ENCODE measurements at regions not wholly inside any gene's neighbourhood (a gene's known extent, or its start where the extent isn't known, plus 50 kb on each side); places are given as distances from the start of the nearest gene placed in this dataset.
"Not testable (repeated sequence)": the region's sequence is repeated elsewhere in the genome, so short reads cannot be mapped to it uniquely, and the experiment has no call there.

DNA sequence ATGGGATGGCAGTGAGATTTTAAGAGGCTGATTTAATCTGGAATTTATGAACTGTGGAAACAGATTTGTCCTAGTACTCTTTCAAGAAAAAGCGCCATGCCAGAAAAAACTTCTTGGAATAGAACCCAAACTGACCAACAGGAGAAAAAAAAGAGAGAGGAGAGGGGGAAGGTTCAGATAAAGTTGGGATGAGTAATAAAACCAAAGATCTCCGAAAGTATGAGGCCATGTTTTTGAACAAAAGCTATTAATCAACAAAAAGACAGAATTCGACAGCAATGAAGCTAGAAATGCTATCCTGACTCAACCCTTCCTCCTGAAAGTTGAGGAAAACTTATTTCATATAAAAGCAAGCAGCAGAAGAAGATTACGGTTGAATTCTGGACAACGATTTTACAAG, 135.5 kb downstream of the CEMIP2 start:
- DNase-seq (ENCODE audit: low read depth): no peak

DNA sequence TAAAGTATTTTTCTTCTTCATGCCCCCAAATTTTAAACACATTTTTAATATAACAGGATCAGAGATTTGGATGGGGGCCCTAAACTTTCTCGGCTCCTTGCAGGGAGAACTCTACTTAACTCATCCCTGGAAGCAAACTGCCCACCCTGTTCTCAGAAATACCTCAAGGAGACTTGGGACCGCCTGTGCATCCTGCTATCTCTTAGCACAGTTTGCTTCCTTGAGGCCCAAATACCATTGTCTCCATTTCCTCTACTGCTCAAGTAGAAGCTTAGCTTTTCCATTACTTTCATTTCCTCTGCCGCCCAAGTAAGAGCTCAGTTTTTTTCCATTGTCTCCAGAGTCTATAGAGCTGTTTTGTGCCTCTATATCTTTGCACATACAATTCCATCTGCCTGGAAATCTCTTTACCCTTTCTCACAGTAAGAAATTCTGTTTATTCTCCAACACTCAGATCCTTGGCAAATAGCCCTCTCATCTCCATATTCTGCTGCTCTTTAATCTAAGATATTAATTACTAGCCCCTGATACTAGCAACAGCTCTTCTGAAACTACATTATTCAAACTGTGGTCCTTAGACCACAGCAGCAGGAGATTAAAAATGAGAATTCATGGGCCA, 137.8 kb downstream of the CEMIP2 start:
- DNase-seq (ENCODE audit: low read depth): no peak

DNA sequence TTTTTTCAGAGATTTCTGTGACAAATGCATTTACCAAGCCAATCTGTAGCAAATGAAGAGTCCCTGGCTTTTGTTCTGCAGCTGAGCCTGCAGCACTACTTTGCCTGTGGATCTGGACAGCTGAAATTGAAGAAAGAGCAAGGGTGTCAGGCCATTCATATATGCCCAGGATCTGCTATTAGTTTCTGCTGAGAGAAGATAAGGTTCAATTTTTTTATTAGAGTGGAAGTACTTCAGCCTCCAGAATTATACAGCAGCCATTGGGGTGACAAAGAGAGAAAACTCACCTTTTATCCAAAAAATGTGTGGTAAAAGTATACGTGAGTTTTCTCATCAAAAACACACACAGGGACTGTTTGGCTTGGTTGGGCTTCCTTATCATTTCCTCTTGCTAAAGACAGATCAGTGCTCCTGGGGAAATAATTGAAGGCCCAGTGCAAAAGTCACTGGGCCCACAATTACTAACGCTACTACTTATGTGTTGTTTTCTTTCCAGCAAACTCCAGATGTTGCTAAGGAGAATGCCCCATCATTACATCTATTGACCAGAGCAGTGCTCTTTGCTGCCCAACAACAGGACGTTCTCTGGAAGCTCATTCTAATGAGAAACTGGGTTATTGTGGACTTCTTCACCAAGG, 138.6 kb downstream of the CEMIP2 start:
- DNase-seq (ENCODE audit: low read depth): no peak

DNA sequence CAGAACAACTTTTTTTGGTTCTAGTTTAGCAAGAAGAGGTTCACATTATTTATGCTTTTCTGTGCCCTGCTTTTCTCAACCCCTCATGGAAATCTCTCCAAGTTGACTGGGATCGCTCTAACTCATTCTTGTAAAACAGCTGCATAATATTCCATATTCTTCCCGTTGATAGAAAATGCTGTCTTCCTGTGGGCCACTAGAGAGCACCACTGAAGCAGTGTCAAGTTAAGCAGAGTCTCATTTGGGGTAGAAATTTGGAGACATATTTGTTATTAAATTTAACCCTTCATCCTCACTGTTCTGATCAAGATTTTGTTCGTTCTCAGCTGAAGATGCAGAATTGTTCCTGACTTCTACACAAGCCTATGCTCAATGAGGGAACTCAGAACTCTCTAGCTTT, 140.1 kb downstream of the CEMIP2 start:
- DNase-seq (ENCODE audit: low read depth): no peak

DNA sequence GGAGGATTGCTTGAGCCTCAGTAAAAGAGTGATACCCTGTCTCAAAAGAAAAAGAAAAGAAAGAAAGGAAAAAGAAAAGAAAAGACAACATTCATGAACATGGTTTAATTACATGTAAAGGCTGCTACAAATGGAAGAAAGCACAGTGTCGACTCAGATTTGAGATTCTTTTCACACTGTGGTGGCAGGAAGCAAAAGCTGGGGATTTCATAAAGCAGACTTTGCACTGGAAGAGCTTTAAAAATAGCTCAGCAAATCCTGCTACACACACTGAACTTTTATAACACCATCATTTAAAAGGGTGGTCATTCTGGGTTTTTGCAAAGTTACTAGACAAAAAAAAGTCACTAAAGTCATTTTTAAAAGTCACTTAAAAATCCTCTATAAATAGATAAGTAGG, 140.8 kb downstream of the CEMIP2 start:
- no peak for DNase-seq (ENCODE audit: low read depth)

DNA sequence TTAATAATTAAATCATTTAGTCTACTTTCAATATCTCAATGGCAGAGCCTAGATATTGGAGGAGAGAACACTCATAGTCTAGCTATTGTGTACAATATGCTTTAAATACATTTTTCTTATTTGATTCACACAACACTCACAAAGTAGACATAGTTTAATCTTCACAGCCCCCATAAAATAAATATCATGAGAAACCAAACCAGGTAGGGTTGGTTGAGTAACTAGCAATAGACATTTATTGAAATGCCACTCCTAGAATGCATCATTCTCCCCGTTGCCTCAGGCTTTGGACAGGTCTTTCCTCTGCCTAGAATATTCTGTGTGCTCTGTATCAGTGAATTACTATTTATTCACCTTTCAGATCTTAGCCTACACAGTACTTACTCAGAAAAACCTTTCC, 141.9 kb downstream of the CEMIP2 start:
- DNase-seq (ENCODE audit: low read depth): no peak

DNA sequence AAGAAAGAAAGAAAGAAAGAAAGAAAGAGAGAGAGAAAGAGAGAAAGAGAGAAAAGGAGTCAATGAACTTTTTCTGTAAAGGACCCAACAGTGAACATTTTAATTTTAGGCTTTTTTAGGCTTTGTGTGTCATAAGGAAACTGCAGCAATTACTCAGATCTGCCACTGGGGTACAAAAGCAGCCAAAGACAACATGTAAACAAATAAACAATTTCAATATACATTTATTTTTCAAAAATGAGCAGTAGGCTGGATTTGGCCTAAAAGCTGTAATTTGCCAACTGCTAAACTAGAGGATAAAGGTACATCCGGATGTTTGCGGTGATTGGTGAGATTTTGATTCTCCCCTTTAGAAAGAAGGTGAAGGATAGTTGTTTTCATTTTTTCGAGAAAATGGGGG, 143.6 kb downstream of the CEMIP2 start:
- DNase-seq (ENCODE audit: low read depth): no peak

DNA sequence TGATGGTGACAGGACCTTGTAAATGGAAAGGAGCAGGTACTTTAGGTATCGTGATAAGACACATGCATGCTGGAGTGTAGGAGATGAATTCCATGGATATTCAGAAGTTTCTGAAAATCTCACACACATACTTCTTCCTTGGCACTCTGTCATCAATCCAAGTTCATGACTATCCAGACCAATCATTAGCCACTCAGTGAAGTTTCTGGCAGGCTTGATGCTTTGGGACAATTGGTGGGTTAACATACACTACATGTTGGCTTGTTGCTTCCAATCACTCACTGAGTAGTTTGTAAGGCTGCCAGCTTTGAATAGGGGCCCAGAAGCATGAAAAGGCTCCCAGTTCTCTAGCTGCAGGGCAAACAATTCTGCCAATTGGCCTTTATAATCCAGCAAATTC, 147.6 kb downstream of the CEMIP2 start:
- DNase-seq (ENCODE audit: low read depth): no peak

DNA sequence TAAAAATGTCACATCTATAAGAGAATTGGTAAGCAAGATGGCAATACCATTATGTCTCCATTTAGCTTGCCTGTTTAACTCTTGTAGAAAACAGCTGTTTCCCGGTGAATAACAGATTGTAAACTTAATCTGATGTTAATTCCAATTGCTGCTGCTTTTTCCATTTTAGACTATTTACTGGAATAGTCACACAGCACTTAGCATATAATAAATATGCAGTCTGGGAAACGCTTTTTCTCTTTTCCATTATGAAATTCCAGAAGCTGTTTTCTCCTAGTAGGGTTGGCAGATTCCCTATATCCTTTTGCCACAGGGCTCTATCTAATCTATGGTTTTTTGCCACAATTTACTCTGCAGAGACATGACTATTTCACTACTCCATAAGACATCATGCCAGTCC, 148.0 kb downstream of the CEMIP2 start:
- no peak for DNase-seq (ENCODE audit: low read depth)

DNA sequence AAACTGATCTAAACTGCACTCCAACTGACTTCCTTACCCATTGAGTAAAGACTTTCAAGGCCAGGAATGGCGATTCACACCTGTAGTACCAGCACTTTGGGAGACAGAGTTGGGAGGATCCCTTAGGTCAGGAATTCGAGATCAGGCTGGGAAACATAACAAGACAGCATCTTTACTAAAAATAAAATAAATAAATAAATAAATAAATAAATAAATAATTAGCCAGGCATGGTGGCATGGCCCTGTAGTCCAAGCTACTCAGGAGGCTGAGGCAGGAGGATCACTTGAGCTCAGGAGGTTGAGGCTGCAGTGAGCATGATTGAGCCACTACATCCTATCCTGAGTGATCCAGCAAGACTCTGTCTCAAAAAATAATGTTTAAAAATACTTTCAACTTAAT, 148.4 kb downstream of the CEMIP2 start:
- no peak for DNase-seq (ENCODE audit: low read depth)

DNA sequence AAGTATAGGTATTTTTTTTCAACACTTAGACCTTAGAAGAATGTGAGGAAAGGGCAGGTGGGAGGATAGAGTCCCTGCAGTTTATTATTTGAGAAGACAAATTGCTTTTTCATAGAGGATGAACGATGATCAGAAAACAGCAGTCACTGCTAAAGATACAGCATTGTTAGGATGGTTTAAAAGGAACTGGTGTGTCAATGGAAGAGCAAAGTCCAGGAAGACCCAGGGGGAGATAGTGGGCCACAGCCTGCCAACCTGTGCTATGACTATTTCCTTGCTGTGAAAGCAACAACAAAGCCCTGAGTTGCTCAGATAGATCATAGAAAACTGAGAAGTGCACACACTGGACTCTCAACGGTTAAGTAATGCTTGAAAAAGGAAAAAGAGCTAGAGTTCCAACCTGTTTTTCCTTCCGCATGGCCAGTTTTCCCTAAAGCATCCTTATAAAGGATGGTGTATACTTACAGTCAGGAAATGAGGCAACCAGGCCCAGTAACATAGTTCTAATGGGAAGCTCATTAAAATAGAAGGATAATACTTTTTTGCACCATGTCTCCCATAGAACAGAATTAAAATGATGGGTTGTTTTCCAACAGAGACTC, 153.8 kb downstream of the CEMIP2 start:
- DNase-seq (ENCODE audit: low read depth): no peak

DNA sequence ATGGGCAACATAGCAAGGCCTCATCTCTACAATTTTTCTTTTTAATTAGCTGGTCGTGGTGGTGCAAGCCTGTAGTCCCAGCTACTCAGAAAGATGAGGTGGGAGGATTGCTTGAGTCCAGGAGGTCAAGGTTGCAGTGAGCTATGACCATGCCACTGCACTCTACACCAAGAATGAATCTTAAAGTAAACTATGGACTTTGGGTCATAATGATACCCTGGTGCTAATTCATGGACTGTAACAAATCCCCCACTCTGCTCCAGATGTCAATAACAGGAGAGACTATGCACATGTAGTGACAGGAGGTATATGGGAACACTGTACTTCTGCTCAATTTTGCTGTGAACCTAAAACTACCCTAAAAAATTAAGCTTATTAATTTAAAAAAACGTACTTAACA, 155.4 kb downstream of the CEMIP2 start:
- DNase-seq (ENCODE audit: low read depth): no peak

DNA sequence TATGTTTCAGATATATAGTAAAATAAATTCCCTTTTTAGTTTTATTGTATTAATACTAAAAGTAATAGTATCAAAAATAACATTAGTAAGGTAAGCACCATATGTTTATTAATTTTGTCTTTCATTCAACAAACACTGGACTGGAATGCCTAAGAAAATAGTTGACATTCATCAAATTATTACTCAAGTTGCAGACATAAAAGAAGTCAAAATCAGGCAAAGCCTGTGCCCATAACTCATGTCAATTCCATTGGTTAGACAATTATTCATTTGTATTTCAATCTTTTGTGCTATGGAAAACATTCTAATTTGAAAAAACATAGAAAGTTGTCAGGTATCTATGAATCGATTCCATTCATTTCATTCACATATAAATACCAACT, 158.9 kb downstream of the CEMIP2 start:
- no peak for DNase-seq (ENCODE audit: low read depth)

DNA sequence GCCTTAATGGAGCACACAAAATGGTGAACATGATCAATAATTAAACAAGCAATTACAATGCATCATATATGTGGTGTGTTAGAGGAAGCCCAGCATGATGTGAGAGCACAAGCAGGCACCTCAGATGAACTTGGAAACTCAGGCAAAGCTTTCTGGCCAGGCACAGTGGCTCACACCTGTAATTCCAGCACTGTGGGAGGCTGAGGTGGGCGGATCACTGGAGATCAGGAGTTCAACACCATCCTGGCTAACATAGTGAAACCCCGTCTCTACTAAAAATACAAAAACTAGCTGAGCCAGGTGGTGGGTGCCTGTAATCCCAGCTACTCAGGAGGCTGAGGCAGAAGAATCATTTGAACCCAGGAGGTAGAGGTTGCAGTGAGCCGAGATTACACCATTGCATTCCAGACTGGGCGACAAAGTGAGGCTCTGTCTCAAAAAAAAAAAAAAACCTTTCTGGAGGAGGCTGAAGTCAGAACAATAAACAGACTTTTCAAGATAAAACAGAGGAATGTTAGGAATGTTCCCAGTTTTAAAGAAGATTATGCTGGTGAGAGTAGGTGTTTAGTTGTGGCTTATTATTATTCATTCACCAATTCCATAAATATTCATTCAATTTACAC, 159.4 kb downstream of the CEMIP2 start:
- DNase-seq (ENCODE audit: low read depth): no peak

DNA sequence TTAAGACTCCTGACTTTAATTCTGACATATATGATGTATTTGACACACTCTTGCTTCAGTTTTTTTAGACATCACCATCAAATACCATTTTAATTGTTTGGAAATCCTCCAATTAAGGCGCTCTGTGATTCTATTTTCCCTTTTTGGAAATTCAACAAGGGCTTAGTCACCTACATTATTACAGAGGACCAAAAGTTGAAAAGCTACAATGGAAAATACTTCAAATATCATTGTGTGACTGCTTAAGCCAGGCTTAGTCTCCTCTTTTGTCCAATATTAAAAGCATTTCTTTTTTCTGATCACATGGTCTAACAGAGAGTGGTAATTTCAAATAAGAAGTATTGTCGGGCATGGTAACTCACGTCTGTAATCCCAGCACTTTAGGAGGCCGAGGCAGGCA, 160.3 kb downstream of the CEMIP2 start:
- no peak for DNase-seq (ENCODE audit: low read depth)

DNA sequence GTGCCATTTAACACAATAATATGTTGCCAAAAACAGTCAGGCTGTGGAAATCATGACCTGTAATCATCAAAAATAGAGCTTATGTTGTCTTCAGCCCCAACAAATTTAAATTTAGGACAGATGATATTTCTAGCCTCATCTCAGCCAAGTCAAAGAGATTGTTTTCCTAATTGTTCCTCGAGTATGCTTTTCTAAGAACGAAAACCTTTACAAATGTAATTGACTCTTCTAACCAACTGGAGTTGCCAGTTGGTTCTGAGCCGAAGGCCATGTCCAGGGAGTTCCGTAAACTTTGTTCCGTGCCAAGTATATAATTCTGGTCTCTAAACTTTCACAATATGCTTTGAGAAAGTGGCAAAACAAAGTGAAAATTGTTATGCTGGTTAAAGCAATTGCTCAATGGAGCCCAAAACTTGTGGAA, 160.8 kb downstream of the CEMIP2 start:
- DNase-seq (ENCODE audit: low read depth): no peak

DNA sequence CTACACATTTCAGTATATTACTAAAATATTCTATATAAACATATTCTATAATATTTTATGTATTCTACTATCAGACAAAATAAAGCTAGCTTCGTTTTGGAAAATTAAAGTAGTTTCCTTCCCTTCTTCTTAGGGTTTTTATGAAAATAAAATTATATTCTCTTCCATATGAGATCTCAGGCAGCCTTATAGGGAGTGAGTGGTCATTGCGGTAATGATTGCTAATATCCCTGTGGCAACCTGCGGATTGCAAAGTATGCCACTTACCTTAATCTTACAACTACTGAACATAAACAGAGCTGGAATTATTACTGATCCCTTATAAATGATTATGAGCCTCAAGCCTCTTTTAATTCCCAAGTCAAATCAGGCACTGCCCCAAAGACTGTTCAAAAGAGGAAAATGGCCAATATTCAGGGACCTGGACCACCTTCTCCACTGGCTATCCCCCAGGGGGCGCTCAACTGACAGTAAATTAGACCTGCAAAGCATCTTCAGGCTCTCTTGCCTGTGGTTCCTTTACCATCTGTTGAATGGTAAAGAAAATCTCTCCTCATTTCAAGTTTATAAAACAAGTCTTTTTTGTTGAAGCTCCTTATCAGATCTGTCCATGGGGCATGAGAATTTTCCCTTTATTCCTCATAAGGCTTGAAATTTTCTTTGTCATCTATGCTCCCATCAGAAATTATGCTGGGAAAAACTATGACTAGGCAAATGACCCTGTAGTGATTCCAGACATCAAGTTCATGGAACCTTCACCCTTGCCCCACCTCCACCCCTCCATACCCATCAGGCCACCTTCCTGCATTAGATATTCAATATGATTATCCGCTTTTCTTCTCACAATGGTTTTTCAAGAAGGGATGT, 163.9 kb downstream of the CEMIP2 start:
- no peak for DNase-seq (ENCODE audit: low read depth)

DNA sequence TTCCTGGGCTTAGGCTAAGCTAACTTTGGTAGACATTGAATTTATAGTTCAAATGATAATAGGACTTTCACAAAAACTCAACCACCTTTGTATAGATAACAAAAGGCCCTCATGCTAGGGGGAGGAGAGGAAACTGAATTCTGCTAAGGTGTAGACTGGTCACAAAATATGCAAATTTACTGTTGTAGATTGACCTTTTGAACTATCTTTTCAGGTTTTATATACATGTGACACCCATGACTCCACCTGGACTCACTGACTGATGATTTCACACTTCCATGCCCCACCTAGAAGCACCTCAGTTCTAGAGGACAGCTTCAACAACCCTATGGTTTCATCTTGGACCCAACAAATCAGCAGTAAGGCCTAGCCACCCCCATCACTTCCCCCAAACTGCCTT, 165.7 kb downstream of the CEMIP2 start:
- DNase-seq (ENCODE audit: low read depth): no peak

DNA sequence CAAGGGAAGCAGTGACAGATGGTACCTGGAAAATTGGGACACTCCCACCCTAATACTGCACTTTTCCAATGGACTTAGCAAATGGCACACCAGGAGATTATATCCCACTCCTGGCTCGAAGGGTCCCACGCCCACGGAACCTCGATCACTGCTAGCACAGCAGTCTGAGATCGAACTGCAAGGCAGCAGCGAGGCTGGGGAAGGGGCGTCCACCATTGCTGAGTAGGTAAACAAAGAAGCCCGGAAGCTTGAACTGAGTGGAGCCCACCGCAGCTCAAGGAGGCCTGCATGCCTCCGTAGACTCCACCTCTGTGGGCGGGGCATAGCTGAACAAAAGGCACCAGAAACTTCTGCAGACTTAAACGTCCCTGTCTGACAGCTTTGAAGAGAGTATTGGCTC, 172.6 kb downstream of the CEMIP2 start:
- DNase-seq (ENCODE audit: low read depth): not testable (repeated sequence)

DNA sequence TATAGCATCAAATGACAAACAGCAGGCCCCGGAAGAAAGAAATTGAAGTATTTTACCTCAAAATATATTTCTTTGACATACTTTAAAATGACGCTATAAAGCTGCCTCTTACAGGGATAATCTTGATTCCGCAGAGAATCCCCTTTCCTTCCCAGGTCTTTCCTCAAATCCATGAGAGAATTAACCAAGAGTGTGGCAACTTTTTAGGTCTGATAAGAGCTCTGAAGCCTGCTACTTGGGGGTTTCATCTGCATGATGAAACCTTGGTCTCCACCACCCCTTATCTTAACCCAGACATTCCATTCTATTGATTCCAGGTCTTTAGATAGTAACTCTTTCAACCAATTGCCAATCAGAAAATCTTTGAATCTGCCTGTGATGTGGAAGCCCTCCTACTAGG, 173.8 kb downstream of the CEMIP2 start:
- DNase-seq (ENCODE audit: low read depth): no peak

DNA sequence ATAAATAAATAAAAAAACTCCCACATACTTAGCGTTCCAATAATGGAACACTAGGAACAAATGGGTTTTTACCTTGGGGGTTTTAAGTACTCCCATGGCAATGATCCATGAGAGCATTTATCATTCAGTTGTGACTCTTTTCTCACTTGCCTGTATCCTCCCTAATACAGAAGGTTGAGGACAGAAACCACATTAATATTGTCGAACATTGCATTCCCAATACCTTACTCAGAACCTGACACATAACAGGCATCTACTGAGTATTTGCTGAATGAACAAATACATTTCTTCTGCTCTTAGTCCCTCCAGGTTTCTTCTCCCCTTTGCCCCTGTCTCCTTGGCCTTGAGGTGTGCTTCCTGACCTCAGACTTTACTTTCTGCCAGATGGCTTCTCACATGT, 175.9 kb downstream of the CEMIP2 start:
- peak; percentile 40 for DNase-seq (ENCODE audit: low read depth)

DNA sequence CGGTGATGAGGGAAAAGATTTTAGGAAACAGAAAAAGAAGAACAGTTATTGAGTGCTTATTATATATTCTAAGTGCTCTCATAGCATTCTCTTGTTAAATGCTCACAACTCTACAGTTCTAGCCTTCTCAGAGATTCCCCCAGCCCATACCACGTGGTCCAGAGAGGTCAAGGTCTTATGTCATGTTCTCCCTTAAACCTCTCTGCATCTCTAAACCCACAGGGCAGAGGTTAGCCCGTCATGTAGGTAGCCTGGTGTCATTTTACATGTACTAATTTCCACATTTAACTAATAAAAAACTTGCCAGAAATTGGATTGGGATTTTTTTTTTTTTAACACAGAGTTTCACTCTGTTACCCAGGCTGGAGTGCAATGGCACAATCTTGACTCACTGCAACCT, 178.0 kb downstream of the CEMIP2 start:
- no peak for DNase-seq (ENCODE audit: low read depth)

DNA sequence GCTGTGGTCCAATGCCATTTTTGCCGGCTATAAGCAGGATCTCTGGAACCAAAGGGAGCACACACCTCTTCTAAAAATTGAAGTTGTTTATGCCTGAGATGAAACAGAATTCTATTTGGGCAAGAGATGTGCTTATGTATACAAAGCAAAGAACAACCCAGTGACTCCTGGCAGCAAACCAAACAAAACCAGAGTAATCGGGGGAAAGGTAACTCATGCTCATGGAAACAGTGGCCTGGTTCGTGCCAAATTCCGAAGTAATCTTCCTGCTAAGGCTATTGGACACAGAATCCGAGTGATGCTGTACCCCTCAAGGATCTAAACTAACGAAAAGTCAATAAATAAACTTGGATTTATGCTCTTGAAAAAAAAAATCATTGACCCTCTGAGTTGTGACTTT, 178.7 kb downstream of the CEMIP2 start:
- DNase-seq (ENCODE audit: low read depth): no peak
